ENCODE measurements at regions not wholly inside any gene's neighbourhood (a gene's known extent, or its start where the extent isn't known, plus 50 kb on each side); places are given as distances from the start of the nearest gene placed in this dataset.

DNA sequence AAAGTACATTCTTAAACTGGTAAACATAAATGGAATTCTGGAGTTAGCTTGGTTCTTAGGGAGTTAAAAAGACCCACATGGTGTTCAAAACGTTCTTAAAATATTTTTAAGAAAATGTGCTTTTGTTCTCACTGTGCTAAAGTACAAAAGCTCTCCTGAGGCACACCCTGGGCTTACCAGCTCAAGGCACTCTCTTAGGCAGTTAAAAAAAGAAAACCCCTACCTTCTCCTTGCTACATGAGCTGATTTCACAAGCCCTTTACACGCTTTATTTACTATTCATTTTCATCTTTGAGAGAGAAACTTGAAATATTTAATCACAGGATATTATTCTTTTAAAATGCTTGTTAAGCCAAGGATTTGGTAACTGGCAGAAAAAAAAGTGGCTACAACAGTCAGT lies 723.3 kb upstream of the GRAMD2B start:
- no peaks in the 10 kb centered on the region for H3K4me1 ChIP-seq (ENCODE audit: control insufficient read depth in 1 of 2, extremely low read depth in 1 of 2, insufficient read depth in 2 of 2, low read length in 2 of 2)
- H3K27ac ChIP-seq (ENCODE audit: low read length), result no peak overlapping the region
- Mint-ChIP-seq H3K27me3 (no peaks in the 10 kb centered on the region), H3K4me1 (no peaks in the 10 kb centered on the region), H3K9me3 (peaks cover 10 to 21% (median 19%) of the 10 kb centered on the region in 3 donors), H3K4me3 (no peak overlapping the region), H3K36me3 (no peaks in the 10 kb centered on the region), H3K27ac (no peak overlapping the region)
- DNase-seq (no peak), ATAC-seq (replicated peaks in 1 of 4) (no peak)
- no peak overlapping the region for H3K4me3 ChIP-seq (ENCODE audit: control insufficient read depth in 1 of 2, extremely low read depth in 1 of 2, low read length in 1 of 2)
- no peaks in the 10 kb centered on the region for H3K36me3 ChIP-seq (ENCODE audit: control insufficient read depth in 2 of 2, extremely low read depth in 1 of 2, insufficient read depth in 1 of 2, low read length in 1 of 2)
- POLR2A ChIA-PET, result no interaction called here
- H3K27me3 ChIP-seq (replicated peaks in 1 of 2; ENCODE audit: control insufficient read depth in 2 of 2, extremely low read depth in 1 of 2, insufficient read depth in 2 of 2, low read length in 1 of 2), result no peaks in the 10 kb centered on the region
- no peaks in the 10 kb centered on the region for H3K9me3 ChIP-seq
- WGBS (ENCODE audit: insufficient coverage), result no CpG with 5 or more reads among the region's 2 CpGs
- CTCF ChIA-PET, result no interaction called here

DNA sequence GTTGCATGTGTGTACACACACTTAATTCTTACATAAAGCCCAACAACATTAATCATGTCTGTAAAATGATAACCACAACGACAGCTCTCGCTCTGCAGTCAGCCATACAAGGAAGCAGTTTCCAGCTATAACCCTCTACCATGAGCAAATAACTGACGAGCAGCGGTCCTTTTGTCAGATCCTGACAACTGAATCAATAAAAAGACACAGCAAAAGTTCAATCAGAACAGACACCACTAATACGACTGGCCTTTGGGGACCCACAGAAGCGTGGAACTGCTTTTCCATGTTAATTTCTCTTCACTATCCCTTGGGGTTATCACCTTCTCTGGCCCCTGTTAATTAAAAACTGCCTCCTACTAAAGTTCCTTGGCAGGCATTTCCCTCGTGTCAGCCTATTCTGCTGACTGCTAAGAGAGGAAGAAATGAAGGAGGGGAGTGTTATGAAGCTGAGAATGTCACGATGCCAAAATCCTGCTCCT lies 722.8 kb upstream of the GRAMD2B start:
- ATAC-seq (replicated peaks in 1 of 4), result no peak
- no peak overlapping the region for H3K4me3 Mint-ChIP-seq
- Histone ChIP-seq H3K4me3 (ENCODE audit: control insufficient read depth in 1 of 2, extremely low read depth in 1 of 2, low read length in 1 of 2) (no peak overlapping the region), H3K9me3 (no peaks in the 10 kb centered on the region), H3K4me1 (ENCODE audit: control insufficient read depth in 1 of 2, extremely low read depth in 1 of 2, insufficient read depth in 2 of 2, low read length in 2 of 2) (no peaks in the 10 kb centered on the region), H3K36me3 (ENCODE audit: control insufficient read depth in 2 of 2, extremely low read depth in 1 of 2, insufficient read depth in 1 of 2, low read length in 1 of 2) (no peaks in the 10 kb centered on the region), H3K27me3 (replicated peaks in 1 of 2; ENCODE audit: control insufficient read depth in 2 of 2, extremely low read depth in 1 of 2, insufficient read depth in 2 of 2, low read length in 1 of 2) (no peaks in the 10 kb centered on the region), H3K27ac (ENCODE audit: low read length) (no peak overlapping the region)
- no peak for DNase-seq
- H3K36me3 Mint-ChIP-seq, result no peaks in the 10 kb centered on the region
- H3K9me3 Mint-ChIP-seq, result peaks cover 10 to 23% (median 22%) of the 10 kb centered on the region in 3 donors
- WGBS (ENCODE audit: insufficient coverage), result 45% methylated on average over 3 of the region's 8 CpGs
- ChIA-PET POLR2A (no interaction called here), CTCF (no interaction called here)
- no peak overlapping the region for H3K27ac Mint-ChIP-seq
- H3K27me3 Mint-ChIP-seq, result no peaks in the 10 kb centered on the region
- no peaks in the 10 kb centered on the region for H3K4me1 Mint-ChIP-seq

- Histone ChIP-seq H3K4me3 (ENCODE audit: control insufficient read depth in 1 of 2, extremely low read depth in 1 of 2, low read length in 1 of 2) (no peak overlapping the region), H3K9me3 (no peaks in the 10 kb centered on the region), H3K27me3 (replicated peaks in 1 of 2; ENCODE audit: control insufficient read depth in 2 of 2, extremely low read depth in 1 of 2, insufficient read depth in 2 of 2, low read length in 1 of 2) (no peaks in the 10 kb centered on the region), H3K36me3 (ENCODE audit: control insufficient read depth in 2 of 2, extremely low read depth in 1 of 2, insufficient read depth in 1 of 2, low read length in 1 of 2) (no peaks in the 10 kb centered on the region), H3K27ac (ENCODE audit: low read length) (no peak overlapping the region), H3K4me1 (ENCODE audit: control insufficient read depth in 1 of 2, extremely low read depth in 1 of 2, insufficient read depth in 2 of 2, low read length in 2 of 2) (no peaks in the 10 kb centered on the region)
- ATAC-seq (replicated peaks in 1 of 4), result no peak
- POLR2A ChIA-PET, result no interaction called here
- H3K4me3 Mint-ChIP-seq, result no peak overlapping the region
- H3K4me1 Mint-ChIP-seq, result no peaks in the 10 kb centered on the region
- H3K27ac Mint-ChIP-seq, result no peak overlapping the region
- no peaks in the 10 kb centered on the region for H3K27me3 Mint-ChIP-seq
- no peak for DNase-seq
- no peaks in the 10 kb centered on the region for H3K36me3 Mint-ChIP-seq
- CTCF ChIA-PET, result no interaction called here
- peaks cover 15 to 26% (median 16%) of the 10 kb centered on the region in 3 donors for H3K9me3 Mint-ChIP-seq
Observed at GRCh38 chr5:125703616-125704015, 719.6 kb upstream of the GRAMD2B start.

DNA sequence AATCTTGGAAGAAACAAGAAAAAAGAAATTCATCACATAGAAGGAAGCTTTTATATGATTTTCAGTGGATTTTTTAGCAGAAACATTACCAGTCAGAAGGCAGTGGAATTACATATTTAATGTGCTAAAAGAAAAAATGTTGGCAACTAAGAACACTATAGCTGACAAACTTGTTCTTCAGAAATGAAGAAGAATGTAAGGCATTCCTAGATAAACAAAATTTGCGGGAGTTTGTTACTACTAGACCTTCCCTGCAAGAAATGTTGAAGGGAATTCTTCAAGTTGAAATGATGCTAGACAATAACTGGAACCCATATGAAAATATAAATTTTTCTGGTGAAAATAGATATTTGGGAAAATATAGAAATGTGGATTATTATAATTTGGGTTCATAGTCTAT lies 718.3 kb upstream of the GRAMD2B start:
- Mint-ChIP-seq H3K27me3 (no peaks in the 10 kb centered on the region), H3K9me3 (peaks cover 15 to 36% (median 18%) of the 10 kb centered on the region in 3 donors), H3K27ac (no peak overlapping the region), H3K36me3 (no peaks in the 10 kb centered on the region), H3K4me1 (no peaks in the 10 kb centered on the region), H3K4me3 (no peak overlapping the region)
- ATAC-seq (replicated peaks in 1 of 4) (no peak), DNase-seq (no peak)
- Histone ChIP-seq H3K4me1 (ENCODE audit: control insufficient read depth in 1 of 2, extremely low read depth in 1 of 2, insufficient read depth in 2 of 2, low read length in 2 of 2) (no peaks in the 10 kb centered on the region), H3K27ac (ENCODE audit: low read length) (no peak overlapping the region), H3K4me3 (ENCODE audit: control insufficient read depth in 1 of 2, extremely low read depth in 1 of 2, low read length in 1 of 2) (no peak overlapping the region), H3K9me3 (no peaks in the 10 kb centered on the region), H3K36me3 (ENCODE audit: control insufficient read depth in 2 of 2, extremely low read depth in 1 of 2, insufficient read depth in 1 of 2, low read length in 1 of 2) (no peaks in the 10 kb centered on the region), H3K27me3 (replicated peaks in 1 of 2; ENCODE audit: control insufficient read depth in 2 of 2, extremely low read depth in 1 of 2, insufficient read depth in 2 of 2, low read length in 1 of 2) (no peaks in the 10 kb centered on the region)
- no CpG with 5 or more reads among the region's 1 CpG for whole genome bisulfite sequencing (ENCODE audit: insufficient coverage)
- ChIA-PET POLR2A (no interaction called here), CTCF (no interaction called here)

DNA sequence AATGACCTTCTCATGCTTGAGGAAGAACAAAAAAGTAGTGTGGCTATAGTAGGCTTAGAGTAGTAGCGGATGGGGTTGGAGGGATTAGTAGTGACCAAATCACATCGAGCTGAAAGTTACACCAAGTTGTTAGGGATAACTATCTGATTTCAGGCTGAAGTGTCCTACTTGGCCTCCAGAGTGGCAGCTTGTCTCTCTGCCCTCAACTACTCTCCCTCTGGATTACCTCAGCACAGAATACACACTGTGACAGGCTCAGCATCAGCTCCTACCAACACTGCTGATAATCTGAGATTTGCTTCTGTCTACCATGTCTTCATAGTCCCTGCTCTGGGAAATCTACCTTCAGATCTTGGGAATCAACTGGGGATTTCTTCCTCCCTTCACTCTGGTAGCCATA lies 714.6 kb upstream of the GRAMD2B start:
- Histone ChIP-seq H3K4me1 (ENCODE audit: control insufficient read depth in 1 of 2, extremely low read depth in 1 of 2, insufficient read depth in 2 of 2, low read length in 2 of 2) (no peaks in the 10 kb centered on the region), H3K4me3 (ENCODE audit: control insufficient read depth in 1 of 2, extremely low read depth in 1 of 2, low read length in 1 of 2) (no peak overlapping the region), H3K27me3 (replicated peaks in 1 of 2; ENCODE audit: control insufficient read depth in 2 of 2, extremely low read depth in 1 of 2, insufficient read depth in 2 of 2, low read length in 1 of 2) (no peaks in the 10 kb centered on the region), H3K36me3 (ENCODE audit: control insufficient read depth in 2 of 2, extremely low read depth in 1 of 2, insufficient read depth in 1 of 2, low read length in 1 of 2) (no peaks in the 10 kb centered on the region), H3K27ac (ENCODE audit: low read length) (no peak overlapping the region), H3K9me3 (no peaks in the 10 kb centered on the region)
- POLR2A ChIA-PET, result no interaction called here
- Mint-ChIP-seq H3K36me3 (no peaks in the 10 kb centered on the region), H3K4me1 (no peaks in the 10 kb centered on the region), H3K27ac (no peak overlapping the region), H3K9me3 (peaks cover 15 to 35% (median 21%) of the 10 kb centered on the region in 3 donors), H3K27me3 (no peaks in the 10 kb centered on the region), H3K4me3 (no peak overlapping the region)
- WGBS (ENCODE audit: insufficient coverage), result no CpG with 5 or more reads among the region's 2 CpGs
- DNase-seq (no peak), ATAC-seq (replicated peaks in 1 of 4) (no peak)
- CTCF ChIA-PET, result no interaction called here

DNA sequence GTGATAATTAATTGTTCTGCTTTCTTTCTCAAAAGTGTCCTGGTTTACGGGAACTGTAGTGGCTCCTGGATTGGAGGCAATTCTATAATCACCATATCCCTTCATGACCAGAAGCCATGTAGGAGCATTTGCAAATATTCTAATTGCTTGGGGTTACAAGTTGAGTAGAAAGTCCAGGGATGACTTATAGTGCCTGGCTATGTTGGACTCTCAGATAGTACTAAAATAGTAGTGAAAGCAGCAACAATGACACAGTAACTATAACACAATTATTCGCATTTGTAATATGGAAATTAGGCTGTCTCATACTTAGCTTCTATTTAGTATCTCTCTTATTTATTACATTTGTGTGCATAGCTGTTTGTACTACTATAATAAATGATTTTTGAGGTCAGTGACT lies 712.5 kb upstream of the GRAMD2B start:
- ATAC-seq (replicated peaks in 1 of 4) (no peak), DNase-seq (no peak)
- Histone ChIP-seq H3K27ac (ENCODE audit: low read length) (no peak overlapping the region), H3K36me3 (ENCODE audit: control insufficient read depth in 2 of 2, extremely low read depth in 1 of 2, insufficient read depth in 1 of 2, low read length in 1 of 2) (no peaks in the 10 kb centered on the region), H3K4me3 (ENCODE audit: control insufficient read depth in 1 of 2, extremely low read depth in 1 of 2, low read length in 1 of 2) (no peak overlapping the region), H3K4me1 (ENCODE audit: control insufficient read depth in 1 of 2, extremely low read depth in 1 of 2, insufficient read depth in 2 of 2, low read length in 2 of 2) (no peaks in the 10 kb centered on the region), H3K27me3 (replicated peaks in 1 of 2; ENCODE audit: control insufficient read depth in 2 of 2, extremely low read depth in 1 of 2, insufficient read depth in 2 of 2, low read length in 1 of 2) (no peaks in the 10 kb centered on the region), H3K9me3 (no peaks in the 10 kb centered on the region)
- Mint-ChIP-seq H3K27ac (no peak overlapping the region), H3K4me1 (no peaks in the 10 kb centered on the region), H3K4me3 (no peak overlapping the region), H3K27me3 (no peaks in the 10 kb centered on the region), H3K36me3 (no peaks in the 10 kb centered on the region), H3K9me3 (peaks cover 0 to 27% (median 11%) of the 10 kb centered on the region in 3 donors)
- WGBS (ENCODE audit: insufficient coverage), result no CpG with 5 or more reads among the region's 2 CpGs
- CTCF ChIA-PET, result no interaction called here
- POLR2A ChIA-PET, result no interaction called here

DNA sequence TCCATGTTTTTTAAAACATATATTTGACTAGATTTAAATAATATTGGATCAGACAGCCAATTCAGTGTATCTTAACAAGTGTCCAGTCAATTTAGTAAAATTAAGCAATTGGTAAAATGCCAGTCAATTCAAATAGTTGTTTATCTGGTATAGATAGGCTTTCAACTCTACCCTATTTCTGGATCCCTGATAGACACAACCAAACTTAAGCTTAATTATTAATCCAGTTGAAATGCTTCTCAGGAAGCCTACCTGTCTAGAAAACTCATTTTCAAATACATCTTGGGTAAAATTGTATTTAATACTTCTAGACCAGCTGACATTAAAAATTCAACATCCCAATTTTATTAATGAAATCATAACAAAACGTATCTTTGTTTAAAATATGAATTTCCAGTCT lies 710.8 kb upstream of the GRAMD2B start:
- ATAC-seq (replicated peaks in 1 of 4) (no peak), DNase-seq (no peak)
- H3K4me3 Mint-ChIP-seq, result no peak overlapping the region
- H3K4me1 ChIP-seq (ENCODE audit: control insufficient read depth in 1 of 2, extremely low read depth in 1 of 2, insufficient read depth in 2 of 2, low read length in 2 of 2), result no peaks in the 10 kb centered on the region
- no peaks in the 10 kb centered on the region for H3K36me3 Mint-ChIP-seq
- H3K9me3 Mint-ChIP-seq, result peaks cover 6 to 21% (median 14%) of the 10 kb centered on the region in 3 donors
- CTCF ChIA-PET, result no interaction called here
- H3K27me3 ChIP-seq (replicated peaks in 1 of 2; ENCODE audit: control insufficient read depth in 2 of 2, extremely low read depth in 1 of 2, insufficient read depth in 2 of 2, low read length in 1 of 2), result no peaks in the 10 kb centered on the region
- H3K36me3 ChIP-seq (ENCODE audit: control insufficient read depth in 2 of 2, extremely low read depth in 1 of 2, insufficient read depth in 1 of 2, low read length in 1 of 2), result no peaks in the 10 kb centered on the region
- POLR2A ChIA-PET, result no interaction called here
- H3K27ac ChIP-seq (ENCODE audit: low read length), result no peak overlapping the region
- no peaks in the 10 kb centered on the region for H3K27me3 Mint-ChIP-seq
- no peaks in the 10 kb centered on the region for H3K9me3 ChIP-seq
- no peak overlapping the region for H3K27ac Mint-ChIP-seq
- H3K4me3 ChIP-seq (ENCODE audit: control insufficient read depth in 1 of 2, extremely low read depth in 1 of 2, low read length in 1 of 2), result no peak overlapping the region
- WGBS (ENCODE audit: insufficient coverage), result no CpG with 5 or more reads among the region's 1 CpG
- H3K4me1 Mint-ChIP-seq, result no peaks in the 10 kb centered on the region

Measured in T-cell (primary cell).